ENCODE measurements at regions not wholly inside any gene's neighbourhood (a gene's known extent, or its start where the extent isn't known, plus 50 kb on each side); places are given as distances from the start of the nearest gene placed in this dataset.
"Not testable (repeated sequence)": the region's sequence is repeated elsewhere in the genome, so short reads cannot be mapped to it uniquely, and the experiment has no call there.

DNA sequence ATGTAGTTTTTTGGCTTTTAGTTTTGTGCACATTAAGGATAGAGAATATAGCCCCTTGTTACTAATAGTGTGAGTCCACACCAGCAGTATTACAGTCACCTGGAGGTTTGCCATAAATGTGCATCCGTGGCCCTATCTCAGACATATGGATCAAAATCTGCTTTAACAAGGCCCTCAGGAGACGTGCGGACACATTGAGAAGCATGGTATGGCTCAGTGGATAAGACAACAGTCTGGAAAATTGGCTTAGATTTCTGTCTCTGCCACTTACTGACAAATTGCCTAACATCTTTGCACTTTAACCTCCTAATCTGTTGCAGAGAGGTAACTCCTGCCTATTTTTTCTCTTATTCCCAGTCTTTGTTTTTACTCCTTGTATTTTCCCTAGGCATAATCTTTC is 307.2 kb upstream of the DLGAP1 start:
- no peak for DNase-seq

DNA sequence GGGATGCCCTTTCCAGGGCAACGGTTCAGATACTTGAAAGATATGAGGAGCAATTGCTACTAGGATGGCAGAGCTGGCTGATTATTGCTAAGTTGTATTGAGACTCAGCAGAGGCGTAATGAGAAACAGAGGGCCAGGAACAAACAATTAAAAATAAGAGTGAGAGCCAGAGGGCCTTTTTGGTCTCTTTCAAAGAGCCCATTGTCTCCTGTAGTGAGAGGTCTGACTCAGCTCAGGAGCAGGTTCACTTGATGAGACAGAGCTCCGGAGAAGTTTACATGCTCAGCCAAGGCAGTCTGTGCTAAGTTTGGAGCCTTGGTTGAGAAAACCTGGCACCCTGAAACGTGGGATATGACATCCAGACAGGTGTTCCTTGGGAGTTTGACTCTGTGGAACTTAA is 303.9 kb upstream of the DLGAP1 start:
- no peak for DNase-seq

DNA sequence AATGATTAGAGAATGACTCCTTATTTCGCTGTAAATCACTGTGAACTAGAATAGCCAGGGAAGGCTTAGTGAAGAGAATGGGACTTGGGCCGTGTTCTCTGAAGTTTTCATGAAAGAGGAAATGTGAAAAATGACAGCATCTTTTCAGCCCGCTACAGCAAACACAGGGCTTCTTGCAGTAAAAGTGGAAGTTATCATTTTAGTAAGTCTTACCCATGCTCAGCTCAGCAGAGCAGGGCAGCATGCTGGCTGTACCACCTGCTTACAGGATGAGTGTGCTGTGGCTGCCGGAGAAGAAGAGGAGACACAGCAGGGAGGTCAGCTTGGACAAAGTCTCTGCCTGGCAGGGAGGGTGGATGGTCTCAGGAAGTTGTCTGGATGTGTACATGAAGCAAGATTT is 300.7 kb upstream of the DLGAP1 start:
- DNase-seq, result no peak

DNA sequence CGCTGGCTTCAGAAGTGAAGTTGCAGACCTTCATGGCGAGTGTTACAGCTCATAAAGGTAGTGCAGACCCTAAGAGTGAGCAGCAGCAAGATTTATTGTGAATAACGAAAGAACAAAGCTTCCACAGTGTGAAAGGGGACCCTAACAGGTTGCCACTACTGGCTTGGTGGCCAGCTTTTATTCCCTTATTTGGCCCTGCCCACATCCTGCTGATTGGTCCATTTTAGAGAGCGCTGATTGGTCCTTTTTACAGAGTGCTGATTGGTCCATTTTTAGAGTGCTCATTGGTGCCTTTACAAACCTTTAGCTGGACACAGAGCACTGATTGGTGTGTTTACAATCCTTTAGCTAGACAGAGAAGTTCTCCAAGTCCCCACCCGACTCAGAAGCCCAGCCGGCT is 298.0 kb upstream of the DLGAP1 start:
- DNase-seq, result not testable (repeated sequence)

DNA sequence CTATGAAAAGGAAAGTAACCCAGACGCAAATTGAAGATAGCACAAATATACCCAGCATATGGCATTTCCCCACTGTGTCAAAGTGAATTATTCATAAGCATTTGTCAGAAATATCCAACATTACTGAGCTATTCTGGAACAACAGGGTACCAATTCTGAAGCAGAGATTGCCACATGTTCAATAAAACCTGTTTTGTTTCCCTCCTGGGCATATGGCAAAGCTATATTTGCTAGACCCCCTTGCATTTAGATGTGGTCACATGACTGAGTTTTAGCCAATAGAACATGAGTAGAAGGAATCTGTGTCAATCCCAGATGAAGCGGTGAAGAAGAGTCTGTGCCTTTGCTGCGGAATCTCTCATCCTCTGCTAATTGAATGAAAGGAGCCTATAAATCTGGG is 296.4 kb upstream of the DLGAP1 start:
- no peak for DNase-seq

DNA sequence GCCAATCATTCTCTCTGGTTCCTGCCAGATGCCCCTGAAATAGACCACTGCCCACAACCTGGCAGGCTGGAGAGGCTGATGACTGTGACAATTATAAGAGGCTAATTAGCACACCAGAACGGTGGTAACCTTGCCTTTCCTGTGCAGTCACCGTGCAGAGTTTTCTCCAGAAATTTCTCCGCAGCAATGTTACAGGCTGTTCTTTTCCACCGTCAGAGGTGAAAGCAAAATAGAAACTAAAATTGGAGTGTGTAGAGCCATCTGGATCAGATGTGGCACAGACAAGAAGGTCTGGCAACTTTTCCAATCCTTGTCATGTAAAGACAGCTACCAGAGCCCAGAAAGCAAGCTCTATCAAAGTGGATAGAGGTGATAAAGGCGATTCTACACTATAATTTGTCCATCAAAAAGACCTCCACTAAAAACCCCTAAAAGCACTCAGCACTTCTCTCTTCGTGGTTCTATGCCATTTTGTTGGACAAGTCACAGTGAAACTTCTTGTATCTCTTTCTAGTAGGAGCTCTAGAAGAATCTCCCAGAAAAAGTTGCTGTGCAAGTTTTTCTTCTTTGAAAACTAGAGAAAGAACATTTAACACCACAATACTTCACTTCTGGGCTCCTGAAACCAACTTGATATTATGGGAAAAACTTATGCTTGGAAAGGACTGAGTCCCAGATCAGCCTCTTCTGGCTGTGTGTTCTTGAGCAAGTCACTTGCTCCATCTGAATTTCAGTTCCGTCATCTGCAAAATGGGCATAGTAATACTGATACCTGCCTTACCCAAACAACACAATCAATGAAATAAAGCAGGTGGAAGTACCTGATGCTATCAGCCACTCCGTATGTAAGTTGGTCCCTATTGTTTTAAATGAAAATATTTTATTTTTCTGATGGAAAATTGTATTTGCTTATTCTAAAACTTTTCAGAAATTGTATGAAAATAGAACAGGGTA is 295.6 kb upstream of the DLGAP1 start:
- no peak for DNase-seq

DNA sequence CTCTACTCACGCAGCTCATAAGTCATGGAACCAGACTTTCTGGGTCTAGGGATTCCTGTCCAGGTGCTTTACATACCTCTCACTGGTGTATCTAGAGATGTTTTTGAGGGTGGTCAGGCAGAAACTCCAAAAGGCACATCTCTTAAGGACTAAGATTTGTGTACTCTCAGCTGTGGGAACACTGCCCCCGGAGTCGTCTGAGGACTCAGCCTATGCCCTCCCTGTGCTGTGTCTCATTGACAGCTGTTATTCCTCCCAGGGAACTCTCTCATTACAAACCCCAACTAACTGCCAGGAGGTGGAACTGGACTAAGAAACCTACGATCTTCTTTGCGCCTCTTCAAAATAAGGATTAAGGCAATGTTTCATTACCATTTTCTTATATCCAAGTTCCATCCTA is 293.9 kb upstream of the DLGAP1 start:
- no peak for DNase-seq

DNA sequence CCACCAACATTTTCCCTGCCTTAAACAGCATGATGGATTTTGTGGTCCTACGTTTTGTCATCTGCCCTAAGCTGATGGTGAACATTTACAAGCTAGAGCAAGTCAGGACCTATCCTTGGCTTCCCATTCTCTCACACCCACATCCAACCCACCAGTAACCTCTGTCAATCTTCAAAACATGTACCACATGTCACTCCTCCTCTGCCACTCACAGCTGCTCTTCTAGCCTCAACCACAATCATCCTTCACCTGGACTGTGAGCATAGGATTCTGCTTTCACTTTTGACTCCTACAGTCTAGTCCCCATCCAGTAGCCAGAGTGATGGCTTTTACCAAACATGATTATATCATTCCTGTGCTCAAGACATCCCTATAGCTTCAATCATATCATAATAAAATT is 279.8 kb upstream of the DLGAP1 start:
- no peak for DNase-seq

DNA sequence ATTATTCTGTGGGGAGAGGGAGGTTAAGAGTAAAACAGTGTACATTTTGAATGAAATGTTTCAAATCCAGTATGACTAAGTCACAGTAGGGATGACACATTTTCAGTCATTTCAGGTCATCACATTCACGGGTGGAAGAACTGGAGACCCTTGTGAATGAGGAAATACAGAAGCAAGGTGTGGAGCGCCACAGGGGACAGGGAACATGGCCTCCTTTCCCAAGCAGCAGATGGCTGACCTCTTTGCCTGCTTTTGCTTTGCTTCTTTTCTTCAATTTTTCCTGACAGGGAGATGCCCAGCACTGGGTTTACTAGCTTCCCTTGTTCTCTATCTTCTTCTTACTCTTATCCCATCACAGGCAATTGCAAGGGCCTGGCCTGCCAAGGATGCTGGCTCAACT is 278.9 kb upstream of the DLGAP1 start:
- DNase-seq, result no peak

DNA sequence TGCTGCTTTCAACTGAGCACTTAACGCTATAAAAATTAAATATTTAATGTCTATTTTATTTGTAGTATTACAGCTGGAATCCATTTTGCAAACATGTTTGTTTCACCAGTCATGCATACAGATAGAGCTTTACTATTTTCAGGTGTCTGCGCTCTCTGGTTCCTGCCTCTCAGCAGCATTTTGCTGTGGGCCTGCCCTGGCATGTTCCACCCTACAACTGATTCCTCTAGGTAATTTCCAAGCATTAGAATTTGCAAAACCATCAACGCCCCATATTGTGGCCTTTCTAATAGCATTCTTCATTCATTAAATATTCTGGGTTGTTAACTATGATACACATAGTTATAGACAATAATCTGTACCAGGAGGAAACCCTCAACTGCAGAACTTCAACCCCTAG is 266.4 kb upstream of the DLGAP1 start:
- no peak for DNase-seq

DNA sequence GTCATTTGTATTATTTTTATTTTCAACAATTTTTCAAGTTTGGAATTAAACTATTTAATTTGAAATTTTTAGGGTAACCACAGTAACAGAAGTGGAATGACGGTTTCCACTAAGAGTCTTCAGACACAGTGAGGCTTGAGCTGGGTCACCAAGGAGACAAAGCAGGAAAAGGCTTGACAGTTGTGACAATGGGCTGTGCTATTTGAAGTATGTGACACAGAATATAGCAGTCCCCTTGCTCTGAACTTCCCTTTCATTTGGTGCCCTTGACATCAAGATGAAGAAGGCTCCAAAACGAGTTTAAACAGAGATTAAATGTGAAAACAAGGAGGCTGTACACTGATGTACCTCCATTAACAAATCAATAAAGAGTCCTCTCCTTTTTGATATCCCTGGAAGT is 265.4 kb upstream of the DLGAP1 start:
- no peak for DNase-seq

DNA sequence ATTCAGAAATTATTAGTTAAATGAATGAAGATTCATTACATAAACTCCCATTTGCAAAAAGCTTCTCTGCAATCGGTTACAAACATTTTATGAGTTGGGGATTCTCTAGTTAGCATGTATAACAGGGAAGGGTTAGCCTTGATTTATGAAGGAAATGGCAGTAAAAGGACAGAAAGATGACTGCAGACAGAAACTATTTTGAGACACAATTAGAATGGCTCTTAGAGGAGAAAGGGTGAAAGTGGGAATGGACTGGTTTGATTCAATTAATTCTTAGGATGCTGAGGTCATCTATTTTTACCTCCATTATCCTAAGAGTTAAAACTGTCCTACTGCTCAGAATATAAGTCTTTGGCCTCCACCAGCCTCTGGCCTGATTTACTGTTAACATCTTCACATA is 250.8 kb upstream of the DLGAP1 start:
- DNase-seq, result no peak

DNA sequence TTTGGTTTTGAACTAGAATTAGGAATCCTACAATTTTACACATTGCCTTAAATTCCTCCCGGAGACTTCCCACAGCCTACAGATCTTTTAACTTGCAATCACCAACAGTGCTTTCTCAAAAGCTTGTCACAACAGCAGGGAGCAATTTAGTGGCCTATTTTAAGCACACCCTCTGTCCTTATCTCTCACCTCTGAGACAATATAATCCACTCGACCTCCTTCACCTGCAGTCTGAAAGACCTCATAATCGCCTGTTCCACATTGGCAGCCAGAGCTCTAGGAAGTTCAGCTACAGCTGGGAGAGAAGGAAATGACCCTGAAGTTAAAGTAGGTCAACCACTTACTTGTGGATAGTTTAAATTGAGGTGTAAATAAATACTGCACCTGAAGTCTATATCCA is 249.7 kb upstream of the DLGAP1 start:
- DNase-seq, result no peak

DNA sequence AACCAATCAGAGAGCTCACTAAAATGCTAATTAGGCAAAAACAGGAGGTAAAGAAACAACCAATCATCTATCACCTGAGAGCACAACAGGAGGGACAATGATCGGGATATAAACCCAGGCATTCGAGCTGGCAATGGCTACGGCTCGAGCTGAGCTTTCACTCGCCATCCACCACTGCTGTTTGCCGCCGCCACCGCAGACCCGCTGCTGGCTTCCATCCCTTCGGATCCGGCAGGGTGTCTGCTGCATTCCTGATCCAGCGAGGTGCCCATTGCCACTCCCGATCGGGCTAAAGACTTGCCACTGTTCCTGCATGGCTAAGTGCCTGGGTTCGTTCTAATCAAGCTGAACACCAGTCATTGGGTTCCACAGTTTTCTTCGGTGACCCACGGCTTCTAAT is 236.7 kb upstream of the DLGAP1 start:
- DNase-seq, result no peak

DNA sequence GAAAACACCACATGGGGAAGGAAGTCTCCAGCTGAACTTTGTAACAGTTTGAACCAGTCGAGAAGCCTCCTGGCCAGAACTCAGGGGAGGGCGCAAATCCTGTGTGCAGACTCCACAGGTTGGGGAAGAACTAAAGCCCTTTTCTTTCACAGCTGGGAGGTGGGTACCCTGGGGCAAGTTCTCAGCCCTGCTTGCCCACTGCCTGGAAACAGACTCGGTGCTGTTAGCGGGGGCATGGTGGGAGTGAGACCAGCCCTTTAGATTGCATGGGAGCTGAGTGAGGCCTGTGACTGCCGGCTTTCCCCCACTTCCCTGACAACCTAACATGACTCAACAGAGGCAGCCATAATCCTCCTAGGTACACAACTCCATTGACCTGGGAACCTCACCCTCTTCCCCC is 223.6 kb upstream of the DLGAP1 start:
- DNase-seq, result not testable (repeated sequence)

DNA sequence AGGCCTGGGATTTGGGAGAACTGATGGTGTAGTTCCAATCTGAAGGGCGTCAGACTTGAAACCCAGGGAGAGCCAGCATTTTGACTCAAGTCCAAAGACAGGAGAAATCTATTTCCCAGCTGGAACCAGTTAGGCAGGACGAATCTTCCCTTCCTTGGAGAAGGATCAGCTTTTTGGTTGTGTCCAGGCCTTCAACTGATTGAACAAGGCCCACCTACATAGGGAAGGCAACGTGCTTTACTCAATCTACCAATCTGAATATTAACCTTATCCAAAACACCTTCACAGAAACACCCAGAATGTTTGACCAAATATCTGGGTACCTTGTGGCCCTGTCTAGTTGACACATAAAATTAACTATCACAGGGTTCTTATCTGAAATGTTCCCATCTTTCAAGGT is 221.9 kb upstream of the DLGAP1 start:
- no peak for DNase-seq

DNA sequence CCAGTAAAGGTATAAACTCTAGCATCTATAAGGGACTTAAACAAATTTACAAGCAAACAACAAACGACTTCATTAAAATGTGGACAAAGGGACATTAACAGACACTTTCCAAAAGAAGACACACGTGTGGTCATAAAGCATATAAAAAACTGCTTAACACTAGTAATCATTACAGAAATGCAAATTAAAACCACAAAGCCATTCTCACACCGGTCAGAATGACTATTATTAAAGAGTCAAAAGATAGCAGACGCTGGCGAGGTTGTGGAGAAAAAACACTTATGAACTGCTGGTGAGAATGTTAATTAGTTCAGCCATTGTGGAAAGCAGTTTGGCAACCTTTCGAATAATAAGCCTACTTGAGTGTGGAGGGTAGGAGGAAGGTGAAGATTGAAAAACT is 217.1 kb upstream of the DLGAP1 start:
- no peak for DNase-seq

DNA sequence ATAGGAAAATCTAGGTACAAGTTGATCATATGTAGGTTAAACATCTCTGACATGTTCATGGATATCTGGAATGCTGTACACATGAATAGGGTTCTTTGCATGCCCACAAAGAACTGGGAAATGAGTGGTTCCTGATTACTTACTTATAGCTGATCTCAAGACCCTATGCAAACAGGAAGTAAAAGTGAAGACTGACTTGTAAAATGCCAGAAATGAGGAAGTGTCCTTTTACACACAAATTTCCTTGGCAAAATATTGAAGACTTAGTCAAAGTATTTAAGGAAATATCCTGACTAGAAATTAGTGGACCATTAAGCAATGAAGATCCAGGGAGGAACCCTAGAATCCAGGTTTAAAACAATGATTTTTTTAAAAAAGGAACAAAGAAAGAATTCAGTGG is 203.7 kb upstream of the DLGAP1 start:
- DNase-seq, result no peak

DNA sequence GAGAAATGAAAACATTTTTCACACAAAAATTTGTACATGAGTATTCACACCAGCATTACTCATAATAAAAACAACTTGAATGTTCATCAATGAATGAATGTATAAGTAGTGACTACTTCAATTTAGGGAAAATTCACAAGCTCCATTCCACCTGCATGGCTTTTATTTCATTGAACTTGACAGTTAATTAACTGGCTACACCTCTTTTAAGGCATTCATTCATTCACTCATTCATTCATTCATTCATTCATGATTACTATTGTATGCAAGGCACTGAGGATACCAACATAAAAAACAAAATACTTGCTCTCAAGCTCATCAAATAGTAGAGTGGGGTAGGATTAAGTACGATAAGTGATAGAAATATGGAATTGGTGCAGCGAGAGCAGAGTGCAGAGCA is 198.3 kb upstream of the DLGAP1 start:
- DNase-seq, result no peak

DNA sequence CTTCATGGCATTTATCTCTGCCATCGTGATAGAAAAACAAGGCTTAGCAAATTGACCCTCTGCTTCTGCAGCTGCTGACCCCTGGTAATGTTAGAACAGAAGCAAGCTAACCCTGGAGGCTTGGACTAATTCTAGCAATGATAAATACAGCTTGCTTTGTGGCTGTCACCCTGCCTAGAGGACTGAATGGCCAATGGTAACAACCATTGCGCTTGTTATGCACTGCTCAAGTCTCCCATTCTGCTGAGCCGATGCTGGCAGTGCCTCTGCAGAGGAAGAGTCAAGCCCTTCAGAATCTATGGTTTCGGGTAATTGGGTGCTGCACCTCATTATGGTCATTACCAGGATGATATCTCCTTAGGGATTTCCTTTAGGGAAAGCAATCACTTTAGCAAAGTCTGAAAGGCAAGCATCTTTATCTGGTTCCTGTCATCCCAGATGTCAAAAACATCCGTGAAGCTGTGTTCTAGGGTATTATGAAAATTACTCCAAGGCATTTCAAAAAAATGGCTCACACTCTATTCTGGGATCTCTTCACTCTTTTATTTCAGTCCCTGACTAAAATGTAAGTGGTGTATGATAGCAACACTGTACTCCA is 186.8 kb upstream of the DLGAP1 start:
- no peak for DNase-seq

DNA sequence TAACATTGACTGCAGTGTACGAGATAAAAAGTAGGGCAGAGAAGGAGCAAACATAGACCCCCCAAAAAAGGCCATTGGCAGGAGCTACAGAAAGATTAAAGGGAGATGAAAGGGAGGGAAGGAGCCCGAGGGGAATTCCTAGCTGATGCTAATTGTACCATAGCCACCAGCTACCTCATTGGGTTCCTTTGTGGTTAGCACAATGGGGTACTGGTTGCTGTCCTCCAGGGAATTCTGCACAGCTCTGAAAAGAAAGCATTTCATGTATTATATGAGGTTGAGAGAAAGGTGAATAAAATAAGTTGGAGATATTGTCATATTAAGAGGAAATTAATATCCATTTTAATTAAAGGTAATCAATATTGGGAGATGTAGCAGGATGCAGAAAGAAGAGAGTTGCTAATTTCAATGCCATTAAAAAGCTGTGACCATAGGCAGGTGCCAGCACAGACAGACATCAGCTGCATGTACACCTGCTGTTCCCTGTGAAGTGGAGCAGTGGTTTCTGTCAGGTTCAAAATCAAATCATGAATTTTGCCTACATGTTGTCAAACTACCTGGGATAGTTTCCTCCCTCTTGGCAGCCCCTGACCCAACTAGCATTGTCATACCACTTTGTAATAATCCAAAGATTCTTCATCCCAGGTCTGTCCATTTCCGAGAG is 185.4 kb upstream of the DLGAP1 start:
- DNase-seq, result no peak

DNA sequence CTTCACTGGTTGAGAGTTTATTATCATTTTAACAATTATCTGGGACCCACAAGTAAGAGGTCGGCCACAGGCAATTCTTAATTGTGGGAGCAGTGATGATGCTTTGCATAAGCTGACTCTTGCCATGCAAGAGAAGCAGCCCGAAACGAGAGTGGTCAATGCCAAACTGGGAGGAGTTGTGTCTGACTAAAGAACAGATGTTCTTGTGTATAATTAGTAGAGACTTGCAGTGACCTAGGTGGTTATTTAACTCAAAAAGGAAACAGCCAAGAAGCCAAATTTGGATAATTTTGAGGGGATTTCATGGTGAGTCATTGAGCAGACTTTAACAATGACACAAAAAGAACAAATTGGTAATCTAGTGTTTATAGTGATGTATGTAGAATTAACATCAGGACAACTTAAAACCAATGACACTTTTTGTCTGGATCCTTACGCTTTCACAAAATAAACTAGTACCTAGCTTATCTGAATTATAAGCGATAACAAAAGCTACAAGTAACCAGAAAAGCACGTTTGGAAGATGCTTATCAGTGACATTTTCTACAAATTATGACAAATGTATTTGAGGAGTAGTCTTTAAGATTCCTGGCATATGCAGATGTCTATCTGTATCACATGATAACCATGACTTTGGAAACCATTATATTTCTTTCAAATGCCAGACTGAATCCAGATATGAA is 184.7 kb upstream of the DLGAP1 start:
- no peak for DNase-seq

DNA sequence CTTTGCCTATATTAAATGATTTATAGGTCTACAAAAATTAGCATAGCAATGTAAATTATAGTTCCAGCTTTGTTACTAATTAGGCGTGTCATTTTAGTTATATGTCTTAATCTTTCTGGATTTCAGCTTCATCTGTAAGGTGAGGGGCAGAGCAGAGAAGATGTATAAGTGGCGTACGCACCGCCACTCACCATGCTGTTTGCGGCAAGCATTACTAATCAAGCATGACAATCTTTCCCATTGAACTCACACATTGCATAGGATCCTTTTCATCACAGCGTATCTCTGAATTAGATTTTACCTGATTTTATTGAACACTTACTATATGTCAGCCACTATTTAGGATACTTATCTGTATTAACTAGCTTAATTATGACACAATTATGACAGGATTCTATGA is 183.6 kb upstream of the DLGAP1 start:
- DNase-seq, result no peak
